Dedifferentiated amniotic fluid mesenchymal stem cell (primary cell): ENCODE measurements at regions not wholly inside any gene's neighbourhood (a gene's known extent, or its start where the extent isn't known, plus 50 kb on each side); places are given as distances from the start of the nearest gene placed in this dataset.

Source experiments
- DNase-seq: peaks from one replicate; pipeline ENCODE4 v3.0.0-alpha.2; 2016; ENCODE audit errors: extremely low spot score

GRCh38 chr6:112800439-112800838 is 453.3 kb downstream of the RFPL4B start:
- no peak for DNase-seq

GRCh38 chr6:112800916-112801315 is 453.8 kb downstream of the RFPL4B start:
- no peak for DNase-seq

GRCh38 chr6:112801468-112802080 is 454.4 kb downstream of the RFPL4B start:
- no peak for DNase-seq

- DNase-seq, result peak; percentile 92
Measured at GRCh38 chr6:112802144-112802543, 455.0 kb downstream of the RFPL4B start.

- no peak for DNase-seq
Measured at GRCh38 chr6:112804638-112805330, 457.7 kb downstream of the RFPL4B start.

- DNase-seq, result no peak
Measured at GRCh38 chr6:112806163-112806865, 459.2 kb downstream of the RFPL4B start.

GRCh38 chr6:112821476-112821875 is 474.3 kb downstream of the RFPL4B start:
- DNase-seq, result no peak

GRCh38 chr6:112822769-112823168 is 475.6 kb downstream of the RFPL4B start:
- no peak for DNase-seq

GRCh38 chr6:112827793-112828192 is 480.7 kb downstream of the RFPL4B start:
- DNase-seq, result no peak

GRCh38 chr6:112831022-112831421 is 483.9 kb downstream of the RFPL4B start:
- DNase-seq, result no peak

- DNase-seq, result no peak
Measured at GRCh38 chr6:112833581-112834131, 486.5 kb downstream of the RFPL4B start.

GRCh38 chr6:112835078-112835477 is 487.9 kb downstream of the RFPL4B start:
- no peak for DNase-seq

GRCh38 chr6:112839525-112839961 is 492.4 kb downstream of the RFPL4B start:
- DNase-seq, result peak; percentile 72

GRCh38 chr6:112841553-112842329 is 494.6 kb downstream of the RFPL4B start:
- no peak for DNase-seq

GRCh38 chr6:112842330-112842685 is 495.2 kb downstream of the RFPL4B start:
- DNase-seq, result no peak

GRCh38 chr6:112846681-112847080 is 499.6 kb downstream of the RFPL4B start:
- DNase-seq, result no peak

GRCh38 chr6:112851146-112851545 is 504.0 kb downstream of the RFPL4B start:
- DNase-seq, result no peak

GRCh38 chr6:112853162-112853561 is 506.0 kb downstream of the RFPL4B start:
- DNase-seq, result no peak

- DNase-seq, result no peak
Measured at GRCh38 chr6:112863753-112864152, 516.6 kb downstream of the RFPL4B start.

- DNase-seq, result no peak
Measured at GRCh38 chr6:112865131-112865530, 518.0 kb downstream of the RFPL4B start.

GRCh38 chr6:112874881-112875280 is 527.8 kb downstream of the RFPL4B start:
- no peak for DNase-seq
